ENCODE measurements at regions not wholly inside any gene's neighbourhood (a gene's known extent, or its start where the extent isn't known, plus 50 kb on each side); places are given as distances from the start of the nearest gene placed in this dataset.

- no peak overlapping the region for H3K4me3 ChIP-seq (ENCODE audit: control insufficient read depth in 2 of 3, extremely low read depth in 1 of 3, insufficient read depth in 2 of 3, low read depth in 1 of 3, low read length in 3 of 3)
- no peak for TF ChIP-seq EZH2 (IDR thresholded peaks at IDR 0.05; ENCODE audit: low read length)
- TF ChIP-seq CTCF (optimal IDR thresholded peaks at IDR 0.05 in 1 of 3, IDR thresholded peaks at IDR 0.05 in 1 of 3, conservative IDR thresholded peaks at IDR 0.05 in 1 of 3; ENCODE audit: extremely low read depth in 1 of 3, insufficient read depth in 2 of 3, low read length in 3 of 3): no peak
- FAIRE-seq (no peak), DNase-seq (ENCODE audit: low read depth, low spot score) (no peak)
- no peak overlapping the region for H3K9ac ChIP-seq (ENCODE audit: control insufficient read depth, extremely low read depth, insufficient read depth, low read length)
- H3K4me2 ChIP-seq (ENCODE audit: control insufficient read depth, extremely low read depth, insufficient read depth, low read depth, low read length): no peak overlapping the region
- H3K27ac ChIP-seq (ENCODE audit: control insufficient read depth, insufficient read depth, low read length): no peak overlapping the region
- no peaks in the 10 kb centered on the region for H3K79me2 ChIP-seq (ENCODE audit: control insufficient read depth, insufficient read depth, low read length)
- no peak overlapping the region for H2AFZ ChIP-seq (ENCODE audit: control insufficient read depth, low read length)
- H3K27me3 ChIP-seq (ENCODE audit: control insufficient read depth, extremely low read depth, insufficient read depth, low read length): no peaks in the 10 kb centered on the region
- dilution Hi-C loops (cut with MboI; ENCODE audit: extremely low pct_ligation_motif_present, low sequenced_read_pairs): no loop called here
- no peaks in the 10 kb centered on the region for H3K36me3 ChIP-seq (ENCODE audit: control insufficient read depth in 2 of 2, extremely low read depth in 1 of 2, insufficient read depth in 2 of 2, low read length in 2 of 2)
- H3K9me3 ChIP-seq (ENCODE audit: control insufficient read depth, low read depth, low read length): no peaks in the 10 kb centered on the region
- no peaks in the 10 kb centered on the region for H3K4me1 ChIP-seq (ENCODE audit: control insufficient read depth, extremely low read depth, insufficient read depth, low read length)
- no peaks in the 10 kb centered on the region for H3K9me1 ChIP-seq (ENCODE audit: control insufficient read depth, extremely low read depth, insufficient read depth, low read length)
- H4K20me1 ChIP-seq (ENCODE audit: control insufficient read depth, extremely low read depth, insufficient read depth, low read length): no peaks in the 10 kb centered on the region
These were observed 301.9 kb downstream of the HGF start for GRCh38 chr7:81467964-81468363.

- Histone ChIP-seq H3K9me3 (ENCODE audit: control insufficient read depth, low read depth, low read length) (no peaks in the 10 kb centered on the region), H3K27ac (ENCODE audit: control insufficient read depth, insufficient read depth, low read length) (no peak overlapping the region), H3K9me1 (ENCODE audit: control insufficient read depth, extremely low read depth, insufficient read depth, low read length) (no peaks in the 10 kb centered on the region), H3K36me3 (ENCODE audit: control insufficient read depth in 2 of 2, extremely low read depth in 1 of 2, insufficient read depth in 2 of 2, low read length in 2 of 2) (no peaks in the 10 kb centered on the region), H3K79me2 (ENCODE audit: control insufficient read depth, insufficient read depth, low read length) (no peaks in the 10 kb centered on the region), H3K27me3 (ENCODE audit: control insufficient read depth, extremely low read depth, insufficient read depth, low read length) (no peaks in the 10 kb centered on the region), H3K4me2 (ENCODE audit: control insufficient read depth, extremely low read depth, insufficient read depth, low read depth, low read length) (no peak overlapping the region), H4K20me1 (ENCODE audit: control insufficient read depth, extremely low read depth, insufficient read depth, low read length) (no peaks in the 10 kb centered on the region), H3K4me1 (ENCODE audit: control insufficient read depth, extremely low read depth, insufficient read depth, low read length) (no peaks in the 10 kb centered on the region), H2AFZ (ENCODE audit: control insufficient read depth, low read length) (no peak overlapping the region), H3K4me3 (ENCODE audit: control insufficient read depth in 2 of 3, extremely low read depth in 1 of 3, insufficient read depth in 2 of 3, low read depth in 1 of 3, low read length in 3 of 3) (no peak overlapping the region), H3K9ac (ENCODE audit: control insufficient read depth, extremely low read depth, insufficient read depth, low read length) (no peak overlapping the region)
- TF ChIP-seq EZH2 (IDR thresholded peaks at IDR 0.05; ENCODE audit: low read length) (no peak), CTCF (optimal IDR thresholded peaks at IDR 0.05 in 1 of 3, IDR thresholded peaks at IDR 0.05 in 1 of 3, conservative IDR thresholded peaks at IDR 0.05 in 1 of 3; ENCODE audit: extremely low read depth in 1 of 3, insufficient read depth in 2 of 3, low read length in 3 of 3) (no peak)
- no peak for FAIRE-seq
- dilution Hi-C loops (cut with MboI; ENCODE audit: extremely low pct_ligation_motif_present, low sequenced_read_pairs): no loop called here
- no peak for DNase-seq (ENCODE audit: low read depth, low spot score)
These were observed 307.2 kb downstream of the HGF start for GRCh38 chr7:81462672-81463071.
